Activated CD8-positive, alpha-beta memory T cell treated with anti-CD3 and anti-CD28 coated beads, Interleukin-2, amount 50 U/mL, for 24 hours (primary cell): ENCODE measurements at regions not wholly inside any gene's neighbourhood (a gene's known extent, or its start where the extent isn't known, plus 50 kb on each side); places are given as distances from the start of the nearest gene placed in this dataset.

ENCODE experiments used
- DNase-seq: peaks from one replicate; pipeline ENCODE4 v3.0.0-alpha.2; 2020; ENCODE audit errors: extremely low read depth

GRCh38 chr4:3818371-3818770, 52.2 kb downstream of the ADRA2C start:
- no peak for DNase-seq

GRCh38 chr4:3819210-3819919, 53.2 kb downstream of the ADRA2C start:
- no peak for DNase-seq

- no peak for DNase-seq
These were observed 54.0 kb downstream of the ADRA2C start for GRCh38 chr4:3820016-3820805.

GRCh38 chr4:3820806-3821579, 54.8 kb downstream of the ADRA2C start:
- DNase-seq, result no peak

- DNase-seq, result no peak
These were observed 55.5 kb downstream of the ADRA2C start for GRCh38 chr4:3821580-3822229.

- DNase-seq, result no peak
These were observed 56.2 kb downstream of the ADRA2C start for GRCh38 chr4:3822230-3822947.

GRCh38 chr4:3823496-3824341, 57.5 kb downstream of the ADRA2C start:
- no peak for DNase-seq

- no peak for DNase-seq
These were observed 58.5 kb downstream of the ADRA2C start for GRCh38 chr4:3824521-3825270.

- DNase-seq, result no peak
These were observed 59.3 kb downstream of the ADRA2C start for GRCh38 chr4:3825530-3825929.

- no peak for DNase-seq
These were observed 60.3 kb downstream of the ADRA2C start for GRCh38 chr4:3826247-3827172.

- DNase-seq, result no peak
These were observed 61.7 kb downstream of the ADRA2C start for GRCh38 chr4:3827616-3828492.

- no peak for DNase-seq
These were observed 62.4 kb downstream of the ADRA2C start for GRCh38 chr4:3828546-3828945.

- DNase-seq, result no peak
These were observed 63.2 kb downstream of the ADRA2C start for GRCh38 chr4:3829211-3829955.

- no peak for DNase-seq
These were observed 64.0 kb downstream of the ADRA2C start for GRCh38 chr4:3829956-3830773.

GRCh38 chr4:3830774-3831528, 64.8 kb downstream of the ADRA2C start:
- DNase-seq, result no peak
